ENCODE measurements at regions not wholly inside any gene's neighbourhood (a gene's known extent, or its start where the extent isn't known, plus 50 kb on each side); places are given as distances from the start of the nearest gene placed in this dataset.

DNA sequence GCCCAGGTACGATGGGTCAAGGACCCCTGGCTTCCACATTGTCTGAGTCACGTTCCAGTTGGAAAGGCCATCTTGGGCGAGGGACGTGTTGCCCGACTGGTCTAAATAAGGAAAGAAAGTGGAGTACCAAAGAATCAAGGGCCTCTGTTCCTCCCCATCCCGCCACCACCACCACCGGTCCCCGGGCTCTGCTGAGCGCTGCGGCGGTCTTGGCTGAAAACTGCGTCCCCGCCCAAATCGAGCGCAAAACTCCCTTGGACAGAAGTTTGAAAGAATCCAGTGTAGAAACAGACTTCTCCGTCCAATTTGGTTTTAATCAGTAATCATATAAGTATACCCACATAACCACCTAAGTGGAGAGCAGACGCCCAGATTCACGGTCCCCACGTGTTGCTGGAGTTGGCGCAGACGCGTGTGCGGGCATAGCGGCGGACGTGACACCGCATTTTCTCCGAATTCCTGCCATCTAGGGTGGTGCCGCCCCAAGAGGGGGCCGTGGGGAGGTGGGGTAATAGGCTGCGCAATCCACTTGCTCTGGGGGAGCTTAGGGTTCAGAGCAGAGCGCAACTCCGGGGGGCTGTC is 243.8 kb upstream of the TOPAZ1 start:
- TF ChIP-seq GATA3 (IDR thresholded peaks at IDR 0.05; ENCODE audit: low read depth, low read length) (no peak), GATA2 (IDR thresholded peaks at IDR 0.05; ENCODE audit: low read depth, low read length) (no peak)

DNA sequence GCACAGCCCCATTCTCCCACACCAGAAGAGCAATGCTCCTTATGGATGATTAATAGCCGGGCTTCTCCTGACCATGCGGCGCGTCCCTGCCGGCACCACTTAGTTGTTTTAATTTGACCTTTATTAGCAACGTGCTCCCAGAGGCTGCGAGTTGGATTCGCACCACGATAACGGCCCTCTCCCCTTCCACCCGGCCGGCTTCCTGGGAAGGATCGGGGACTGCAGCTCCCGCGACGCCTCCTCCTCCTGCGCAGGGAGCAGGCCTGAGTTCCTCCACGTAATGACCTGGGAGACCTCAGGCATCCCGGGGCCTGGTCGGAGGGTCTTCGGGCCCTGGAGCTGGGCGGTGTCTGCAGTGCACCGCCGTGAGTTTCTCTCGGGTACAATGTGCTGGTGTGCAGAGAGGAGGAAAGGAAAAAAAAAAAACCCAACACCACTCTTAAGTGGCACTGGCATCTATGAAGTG is 243.3 kb upstream of the TOPAZ1 start:
- TF ChIP-seq GATA3 (IDR thresholded peaks at IDR 0.05; ENCODE audit: low read depth, low read length) (no peak), GATA2 (IDR thresholded peaks at IDR 0.05; ENCODE audit: low read depth, low read length) (no peak)

DNA sequence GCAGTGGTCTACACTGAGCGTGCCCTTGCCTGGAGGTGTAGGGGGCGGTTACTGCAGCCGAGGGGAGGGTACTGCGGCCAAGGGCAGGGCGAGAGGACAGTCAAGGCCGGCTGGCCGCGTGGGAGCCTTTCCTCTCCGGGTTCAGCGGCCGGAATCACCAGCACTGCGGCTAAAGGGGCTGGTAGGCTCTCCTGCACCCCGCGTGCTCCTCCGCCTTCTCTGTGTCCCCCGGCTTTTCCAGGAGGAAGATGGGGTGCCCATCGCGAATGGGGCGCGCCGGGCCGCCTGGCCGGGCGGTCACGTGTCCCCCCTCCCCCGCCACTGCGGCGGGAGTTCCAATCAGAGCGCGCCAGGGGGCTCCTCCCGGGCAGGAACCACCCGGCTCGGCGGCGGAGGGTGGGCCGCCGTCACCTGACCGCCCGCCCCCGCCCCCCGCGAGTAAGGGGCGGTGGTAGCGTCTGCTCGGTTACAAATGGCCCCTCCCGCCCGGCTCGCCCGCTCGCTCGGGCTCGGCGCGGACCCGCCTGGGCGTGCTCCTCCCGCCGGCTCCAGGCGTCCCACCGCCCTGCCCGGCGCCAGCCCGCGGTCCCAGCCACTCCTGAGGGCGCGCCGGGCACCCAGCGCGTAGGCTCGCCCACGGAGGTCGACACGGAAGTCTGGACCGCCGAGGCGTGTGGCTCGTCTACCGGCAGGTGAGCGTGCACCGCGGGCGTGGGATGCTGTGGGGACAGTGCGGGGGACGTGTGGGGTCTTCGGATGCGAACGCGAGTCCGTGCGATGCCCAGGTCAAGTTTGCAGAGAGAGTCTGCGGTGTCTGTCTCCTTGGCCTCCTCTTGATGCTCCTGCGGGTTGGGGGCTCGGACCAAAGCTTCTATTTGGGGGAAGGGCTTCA is 242.6 kb upstream of the TOPAZ1 start:
- TF ChIP-seq GATA3 (IDR thresholded peaks at IDR 0.05; ENCODE audit: low read depth, low read length): no peak
- TF ChIP-seq GATA2 (IDR thresholded peaks at IDR 0.05; ENCODE audit: low read depth, low read length): no peak

DNA sequence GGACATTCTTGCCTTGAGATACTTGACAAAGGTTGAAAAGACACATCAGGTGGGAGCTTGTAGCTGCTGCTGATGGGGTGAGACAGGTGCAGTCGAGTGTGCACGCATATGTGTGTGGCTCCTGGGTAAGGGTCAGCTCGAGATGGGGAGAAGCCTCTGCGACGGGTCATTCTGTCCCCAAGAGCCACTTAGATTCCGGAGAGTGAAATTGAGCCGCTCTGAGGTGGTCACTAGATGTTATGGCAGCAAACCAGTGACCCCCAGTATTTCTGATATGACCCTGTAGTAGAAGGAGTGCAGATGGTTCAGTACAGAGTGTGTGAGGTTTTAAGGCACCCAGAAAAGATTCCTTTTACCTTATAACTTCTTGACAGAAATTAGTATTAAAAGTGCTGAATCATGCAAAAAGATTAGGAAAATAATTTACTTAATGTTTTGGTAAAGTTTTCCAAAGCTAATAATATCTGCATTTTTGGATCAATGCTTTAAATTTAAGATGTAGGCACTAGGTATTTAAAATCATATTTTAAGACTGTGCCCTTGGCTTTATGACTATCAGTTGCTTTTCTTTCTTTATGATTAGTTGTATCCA is 241.9 kb upstream of the TOPAZ1 start:
- no peak for TF ChIP-seq GATA3 (IDR thresholded peaks at IDR 0.05; ENCODE audit: low read depth, low read length)
- no peak for TF ChIP-seq GATA2 (IDR thresholded peaks at IDR 0.05; ENCODE audit: low read depth, low read length)

DNA sequence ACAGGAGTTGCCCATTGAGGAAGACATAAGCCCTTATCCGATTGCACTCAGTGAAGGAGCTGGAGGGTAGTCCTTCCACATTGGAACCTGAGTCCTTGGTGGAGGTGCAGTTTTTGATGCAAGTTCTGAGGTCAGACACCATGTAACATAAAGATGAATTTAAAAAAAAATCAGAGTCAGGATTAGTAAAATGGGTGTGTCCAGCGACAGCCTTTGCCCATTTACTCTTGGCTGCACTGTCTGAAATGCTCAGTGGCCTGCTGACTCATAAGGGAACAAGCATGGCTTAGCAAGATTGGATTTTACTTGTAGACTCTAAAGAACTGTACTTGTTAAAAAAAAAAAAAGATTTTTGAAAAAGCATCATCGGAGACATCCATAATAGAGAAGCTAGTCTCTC is 241.1 kb upstream of the TOPAZ1 start:
- TF ChIP-seq GATA3 (IDR thresholded peaks at IDR 0.05; ENCODE audit: low read depth, low read length) (no peak), GATA2 (IDR thresholded peaks at IDR 0.05; ENCODE audit: low read depth, low read length) (no peak)

DNA sequence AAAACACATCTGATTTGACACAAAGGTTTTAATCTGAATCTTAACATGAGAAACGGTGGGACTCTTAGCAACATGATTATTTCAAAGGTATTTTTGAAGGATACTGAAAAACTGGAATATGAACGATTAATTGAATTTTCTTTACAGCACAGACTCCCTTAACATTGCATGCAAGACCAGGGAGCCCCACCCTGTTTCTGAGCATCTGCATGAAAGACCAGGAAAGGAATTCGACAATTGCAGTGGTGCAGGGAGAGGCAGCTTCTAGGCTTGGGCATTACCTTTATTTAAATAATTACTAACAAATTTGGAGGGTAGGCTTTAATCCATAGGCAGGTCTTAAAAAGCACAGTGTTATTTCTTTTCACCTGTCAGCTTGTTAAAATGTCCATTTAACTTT is 240.6 kb upstream of the TOPAZ1 start:
- no peak for TF ChIP-seq GATA2 (IDR thresholded peaks at IDR 0.05; ENCODE audit: low read depth, low read length)
- TF ChIP-seq GATA3 (IDR thresholded peaks at IDR 0.05; ENCODE audit: low read depth, low read length): no peak

DNA sequence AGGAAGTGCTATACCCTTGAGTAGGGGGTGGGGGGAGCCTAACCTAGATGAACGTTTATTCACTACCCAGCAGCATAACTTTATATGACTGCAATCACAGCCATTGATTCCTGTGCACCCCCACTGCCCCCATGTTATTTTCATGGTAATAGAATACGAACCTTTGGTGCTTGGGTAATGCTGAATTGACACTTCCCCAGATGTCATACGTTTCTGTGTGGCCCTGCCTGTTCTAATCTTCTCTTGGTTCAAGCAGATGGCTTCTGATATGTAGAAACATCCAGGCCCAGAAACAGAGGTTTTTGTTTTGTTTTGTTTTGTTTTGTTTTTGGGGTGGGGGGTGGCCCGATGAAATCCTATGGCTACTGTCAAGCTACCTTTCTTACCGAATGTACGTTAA is 237.9 kb upstream of the TOPAZ1 start:
- TF ChIP-seq GATA3 (IDR thresholded peaks at IDR 0.05; ENCODE audit: low read depth, low read length) (no peak), GATA2 (IDR thresholded peaks at IDR 0.05; ENCODE audit: low read depth, low read length) (no peak)

DNA sequence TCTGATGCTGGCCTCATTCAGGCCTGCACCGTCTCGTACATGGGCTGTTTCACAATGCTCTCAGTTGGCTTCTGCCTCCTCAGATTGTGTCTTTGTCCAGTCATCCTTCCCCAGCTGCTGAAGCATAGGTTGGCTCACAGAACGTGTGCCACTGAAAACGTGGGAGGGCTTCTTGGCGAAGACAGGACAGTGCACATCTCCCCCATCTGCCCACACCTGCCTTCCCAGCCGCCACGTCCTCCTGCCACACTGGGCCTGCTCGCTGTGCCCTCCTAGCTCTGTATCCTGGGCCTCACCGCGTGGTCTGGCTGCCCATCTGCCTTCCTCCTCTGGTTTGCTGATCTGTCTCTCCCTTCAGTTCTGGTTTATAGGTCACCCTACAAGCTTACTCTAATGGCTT is 230.0 kb upstream of the TOPAZ1 start:
- TF ChIP-seq GATA2 (IDR thresholded peaks at IDR 0.05; ENCODE audit: low read depth, low read length) (no peak), GATA3 (IDR thresholded peaks at IDR 0.05; ENCODE audit: low read depth, low read length) (no peak)

DNA sequence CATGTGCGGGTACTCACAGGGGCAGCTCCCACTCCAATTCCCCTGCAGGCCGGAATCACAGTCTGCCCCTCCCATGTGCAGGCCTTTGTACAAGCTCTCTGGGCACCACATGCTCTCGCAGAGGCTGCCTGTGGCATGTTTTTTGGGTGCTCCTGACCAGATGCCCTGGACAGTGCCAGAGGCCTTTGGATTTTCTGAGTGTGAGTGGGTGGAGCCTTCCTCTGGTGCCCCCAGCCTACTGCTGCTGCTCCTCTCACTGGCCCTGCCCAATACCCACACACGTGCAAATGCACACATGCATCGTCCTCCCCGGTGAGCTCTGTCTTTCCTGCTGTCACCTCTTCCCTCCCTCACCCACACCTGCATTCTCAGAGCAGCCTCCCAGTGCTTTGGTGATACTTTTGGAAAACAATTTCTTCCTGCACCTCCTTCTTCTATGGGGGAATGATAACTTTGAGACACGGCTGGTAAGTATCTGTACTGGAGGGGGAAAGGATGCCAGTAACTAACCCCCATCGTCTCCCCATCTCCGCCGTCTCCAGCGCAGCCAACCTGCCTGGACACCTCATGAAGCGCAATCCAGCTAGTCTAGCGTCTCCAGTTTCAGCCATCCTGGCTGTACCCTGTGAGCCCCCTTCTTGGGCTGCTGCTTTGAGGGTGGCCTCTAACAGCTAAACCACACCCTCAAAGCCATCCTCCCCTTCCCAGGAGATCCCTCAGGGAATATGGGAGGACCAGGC is 229.4 kb upstream of the TOPAZ1 start:
- TF ChIP-seq GATA2 (IDR thresholded peaks at IDR 0.05; ENCODE audit: low read depth, low read length) (no peak), GATA3 (IDR thresholded peaks at IDR 0.05; ENCODE audit: low read depth, low read length) (no peak)

DNA sequence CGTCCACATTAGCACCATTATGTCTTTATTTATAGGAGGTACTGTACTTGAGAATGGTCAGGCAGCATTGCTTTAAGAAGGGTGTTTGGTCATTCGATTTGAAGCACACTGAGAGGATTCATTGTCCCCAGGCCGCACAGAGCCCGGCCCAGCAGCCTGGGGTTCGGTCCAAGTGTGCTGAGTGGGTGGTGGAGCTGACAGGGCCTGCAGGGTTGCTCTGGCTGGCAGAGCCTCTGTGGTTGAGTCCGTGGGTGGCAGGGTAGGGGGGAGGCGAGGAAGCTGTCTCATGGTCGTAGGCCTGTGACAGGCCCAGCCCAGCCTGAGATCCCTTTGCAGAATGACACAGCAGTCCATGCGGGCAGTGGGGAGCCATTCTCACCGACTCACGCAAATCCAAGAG is 227.7 kb upstream of the TOPAZ1 start:
- TF ChIP-seq GATA2 (IDR thresholded peaks at IDR 0.05; ENCODE audit: low read depth, low read length) (no peak), GATA3 (IDR thresholded peaks at IDR 0.05; ENCODE audit: low read depth, low read length) (no peak)

DNA sequence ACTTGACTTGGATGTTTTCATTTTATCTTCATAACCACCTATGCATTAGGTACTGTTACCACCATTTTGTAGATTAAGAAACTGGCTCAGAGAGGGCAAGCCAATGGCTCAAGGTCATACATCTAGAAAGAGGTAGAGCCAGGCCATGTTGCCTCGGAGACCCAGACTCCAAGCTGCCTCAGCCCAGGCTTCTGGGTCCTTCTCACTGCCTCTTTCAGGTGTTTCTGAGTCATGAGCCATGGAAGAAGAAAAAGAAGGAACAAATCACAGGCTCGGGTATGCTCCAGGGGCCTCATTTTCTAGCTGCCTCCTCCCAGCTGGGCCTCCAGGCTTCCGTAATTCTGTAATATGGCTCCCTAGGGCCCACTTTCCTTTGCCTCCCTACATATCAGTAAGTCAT is 226.5 kb upstream of the TOPAZ1 start:
- no peak for TF ChIP-seq GATA3 (IDR thresholded peaks at IDR 0.05; ENCODE audit: low read depth, low read length)
- TF ChIP-seq GATA2 (IDR thresholded peaks at IDR 0.05; ENCODE audit: low read depth, low read length): no peak

DNA sequence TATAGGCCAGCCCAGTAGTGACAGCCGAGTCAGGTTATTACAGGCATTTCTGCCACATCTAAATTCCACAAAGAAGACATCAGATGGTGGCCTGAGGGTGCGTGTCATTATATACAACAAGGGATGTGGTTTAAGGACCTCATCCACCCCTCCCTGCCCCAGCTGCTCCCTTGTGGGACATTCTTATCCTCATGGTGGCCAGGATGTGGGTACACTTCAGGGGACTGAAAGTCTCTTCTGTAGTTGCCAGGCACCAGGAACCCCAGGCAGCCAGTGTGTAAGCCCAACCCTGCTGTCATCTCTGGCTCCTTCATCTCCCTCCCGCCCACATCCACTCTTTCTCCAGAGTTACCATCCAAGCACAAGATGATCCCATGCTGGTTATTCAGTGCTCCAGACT is 224.9 kb upstream of the TOPAZ1 start:
- no peak for TF ChIP-seq GATA2 (IDR thresholded peaks at IDR 0.05; ENCODE audit: low read depth, low read length)
- no peak for TF ChIP-seq GATA3 (IDR thresholded peaks at IDR 0.05; ENCODE audit: low read depth, low read length)

DNA sequence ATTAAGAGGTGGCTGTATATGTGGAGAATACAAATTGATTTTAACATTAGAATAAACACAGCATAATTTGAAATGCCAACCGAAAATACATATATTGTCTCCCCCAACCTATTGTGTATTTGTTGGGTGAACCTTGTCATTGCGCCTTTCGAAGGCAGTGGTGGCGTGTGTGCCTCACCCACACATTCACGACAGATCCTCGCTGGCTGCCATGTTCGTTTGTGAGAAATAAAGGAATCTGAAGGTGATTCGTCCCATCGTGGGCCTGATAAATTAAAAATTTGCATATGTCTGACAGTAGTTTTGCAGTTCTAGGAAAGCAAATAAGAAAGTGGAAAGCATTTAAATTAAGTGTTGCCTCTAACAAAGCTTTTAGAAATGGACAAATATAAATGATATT is 222.8 kb upstream of the TOPAZ1 start:
- TF ChIP-seq GATA2 (IDR thresholded peaks at IDR 0.05; ENCODE audit: low read depth, low read length) (no peak), GATA3 (IDR thresholded peaks at IDR 0.05; ENCODE audit: low read depth, low read length) (no peak)

DNA sequence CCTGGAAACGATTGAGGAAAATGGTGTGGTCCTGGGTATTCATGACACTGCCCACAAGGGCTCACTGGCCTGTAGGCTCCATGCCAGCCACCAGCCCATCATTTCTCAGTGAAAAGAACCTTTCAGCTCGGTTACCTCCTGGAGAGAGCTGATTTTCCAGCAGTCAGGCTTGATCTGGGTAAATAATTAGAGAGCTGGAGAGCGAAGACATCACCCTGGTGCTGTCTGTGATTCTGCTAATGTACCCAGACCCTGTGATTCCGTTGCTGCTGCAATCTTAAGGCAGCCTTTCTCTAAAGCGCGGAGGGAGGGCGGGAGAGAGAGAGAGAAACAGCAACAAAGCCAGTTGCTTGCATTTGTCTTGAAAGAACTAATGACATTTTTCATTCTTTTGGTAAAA is 221.9 kb upstream of the TOPAZ1 start:
- no peak for TF ChIP-seq GATA2 (IDR thresholded peaks at IDR 0.05; ENCODE audit: low read depth, low read length)

Data from SH-SY5Y (cell line).